Neural cell (in vitro differentiated cells): ENCODE measurements at regions not wholly inside any gene's neighbourhood (a gene's known extent, or its start where the extent isn't known, plus 50 kb on each side); places are given as distances from the start of the nearest gene placed in this dataset.

ENCODE experiments used
- H2AFZ ChIP-seq: fragments of 200-600, 300-800 bp; sonication (generic), shearing (Covaris generic); 2 replicates; pipeline ENCODE4 v1.6.0; 2014; ENCODE audit warnings: low read depth, mild to moderate bottlenecking, antibody characterized with exemption, low read length, moderate library complexity
- H3F3A ChIP-seq: fragments of 200-600 bp; shearing (Covaris generic); 2 replicates; pipeline ENCODE4 v1.6.1; 2016; ENCODE audit warnings: mild to moderate bottlenecking, moderate library complexity, mixed read lengths, antibody characterized with exemption, low read length; ENCODE audit not compliant: insufficient read depth, poor library complexity, severe bottlenecking
- H3K27ac ChIP-seq: fragments of 200-600, 300-800 bp; sonication (generic), shearing (Covaris generic); 2 replicates; pipeline ENCODE4 v1.5.1; 2014; ENCODE audit warnings: mild to moderate bottlenecking, low read length, moderate library complexity
- H3K27me3 ChIP-seq: fragments of 300-800, 200-600 bp; sonication (generic), shearing (Covaris generic); 2 replicates; pipeline ENCODE4 v1.6.0; 2014; ENCODE audit warnings: mild to moderate bottlenecking, low read depth, low read length, moderate library complexity; ENCODE audit not compliant: insufficient read depth
- H3K36me3 ChIP-seq: fragments of 300-800, 200-600 bp; sonication (generic), shearing (Covaris generic); 2 replicates; pipeline ENCODE4 v1.5.1; 2014; ENCODE audit warnings: mild to moderate bottlenecking, antibody characterized with exemption, low read length, moderate library complexity; ENCODE audit not compliant: insufficient read depth
- H3K4me2 ChIP-seq: fragments of 300-800, 200-600 bp; sonication (generic), shearing (Covaris generic); 2 replicates; pipeline ENCODE4 v1.6.0; 2014; ENCODE audit warnings: mild to moderate bottlenecking, low read length
- H3K4me3 ChIP-seq: fragments of 300-800, 200-600 bp; sonication (generic), shearing (Covaris generic); 2 replicates; pipeline ENCODE4 v1.5.1; 2014; ENCODE audit warnings: mild to moderate bottlenecking, low read length, moderate library complexity
- H3K79me2 ChIP-seq: fragments of 200-600 bp; shearing (Covaris generic); replicated peaks from 2 replicates; pipeline ENCODE4 v1.6.0; 2014; ENCODE audit warnings: mild to moderate bottlenecking, low read length, moderate library complexity; ENCODE audit not compliant: insufficient read depth
- H3K9ac ChIP-seq: fragments of 300-800, 200-600 bp; sonication (generic), shearing (Covaris generic); 2 replicates; pipeline ENCODE4 v1.6.1; 2016; ENCODE audit warnings: mild to moderate bottlenecking, low read length, mixed read lengths
- H3K9me2 ChIP-seq: fragments of 200-600 bp; shearing (Covaris generic); 2 replicates; pipeline ENCODE4 v1.6.1; 2016; ENCODE audit warnings: mild to moderate bottlenecking, low read length, mixed read lengths; ENCODE audit not compliant: insufficient read depth
- H3K9me3 ChIP-seq: fragments of 200-600, 300-800 bp; sonication (generic), shearing (Covaris generic); 2 replicates; pipeline ENCODE4 v1.6.1; 2016; ENCODE audit warnings: mild to moderate bottlenecking, mixed run types, low read length, moderate library complexity, mixed read lengths
- H4K20me1 ChIP-seq: fragments of 200-600 bp; shearing (Covaris generic); 2 replicates; pipeline ENCODE4 v1.6.1; 2016; ENCODE audit warnings: mild to moderate bottlenecking, mixed run types; ENCODE audit not compliant: insufficient read depth
- EP300 ChIP-seq: fragments of 450-650 bp; conservative IDR thresholded peaks from 2 replicates; pipeline ENCODE4 v1.6.1; 2014; ENCODE audit warnings: antibody characterized with exemption, mild to moderate bottlenecking, moderate library complexity; ENCODE audit not compliant: poor library complexity, severe bottlenecking
- EZH2 ChIP-seq: fragments of 200-600, 300-800 bp; shearing (Covaris generic), sonication (generic); IDR thresholded peaks from 2 replicates; pipeline ENCODE4 v1.6.1; 2014; ENCODE audit warnings: antibody characterized with exemption, low read length, borderline replicate concordance, mild to moderate bottlenecking; ENCODE audit not compliant: insufficient read depth, poor library complexity, severe bottlenecking
- MXI1 ChIP-seq: fragments of 450-650 bp; conservative IDR thresholded peaks from 2 replicates; pipeline ENCODE4 v1.6.1; 2014; ENCODE audit warnings: antibody characterized with exemption, mild to moderate bottlenecking; ENCODE audit not compliant: poor library complexity, severe bottlenecking
- POLR2AphosphoS5 ChIP-seq: IDR thresholded peaks from 2 replicates; pipeline ENCODE4 v1.6.1; 2012
- RAD21 ChIP-seq: fragments of 450-650 bp; conservative IDR thresholded peaks from 2 replicates; pipeline ENCODE4 v1.6.1; 2014; ENCODE audit warnings: antibody characterized with exemption, mild to moderate bottlenecking, moderate library complexity
- SMC3 ChIP-seq: fragments of 450-650 bp; conservative IDR thresholded peaks from 2 replicates; pipeline ENCODE4 v1.6.1; 2014; ENCODE audit warnings: antibody characterized with exemption, mild to moderate bottlenecking, moderate library complexity; ENCODE audit not compliant: poor library complexity
- TAF1 ChIP-seq: IDR thresholded peaks from 2 replicates; pipeline ENCODE4 v1.6.1; 2012; ENCODE audit warnings: low read depth
- TF ChIP-seq, protein P1 (sequence below): fragments of 450-650 bp; IDR thresholded peaks from 2 replicates; pipeline ENCODE4 v1.5.1; 2014; ENCODE audit warnings: antibody characterized with exemption, mild to moderate bottlenecking, moderate library complexity; ENCODE audit not compliant: poor library complexity, severe bottlenecking
- TF ChIP-seq, protein P2 (sequence below): IDR thresholded peaks from 2 replicates; pipeline ENCODE4 v1.6.1; 2012; ENCODE audit warnings: borderline replicate concordance

DNA sequence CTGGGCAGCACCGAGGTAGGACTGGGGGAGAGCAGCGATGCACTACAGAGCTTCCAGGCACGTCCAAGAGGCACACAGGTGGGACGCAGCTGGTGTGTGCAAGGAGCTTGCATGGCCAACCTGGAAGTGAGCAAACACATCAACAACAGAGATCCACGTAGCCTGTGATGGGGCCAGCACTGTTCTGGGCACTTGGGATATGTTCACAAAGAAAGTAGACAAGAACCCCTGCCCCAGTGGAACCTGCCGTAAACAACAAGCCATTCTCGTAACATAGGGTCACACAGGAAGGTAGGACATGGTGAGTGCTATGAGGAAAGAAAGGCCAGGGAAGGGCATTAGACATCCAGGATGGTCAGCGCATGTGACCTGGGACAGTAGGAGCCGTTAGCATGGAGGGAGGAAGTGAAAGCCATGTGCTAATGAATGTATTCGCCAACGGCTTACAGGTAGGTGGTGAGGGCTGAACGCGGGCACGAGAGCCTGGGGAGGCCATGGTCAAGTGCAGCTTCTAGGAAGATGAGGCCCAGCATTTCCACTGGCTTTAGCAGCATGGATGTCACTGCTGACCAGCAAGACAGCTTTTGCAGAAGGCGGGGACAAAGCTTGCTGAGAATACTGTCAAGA, 105.5 kb downstream of the TEX26 start:
- Histone ChIP-seq H3K4me2 (no peak overlapping the region), H3K79me2 (no peaks in the 10 kb centered on the region), H3K9ac (no peak overlapping the region), H4K20me1 (no peaks in the 10 kb centered on the region), H3F3A (no peaks in the 10 kb centered on the region), H3K27ac (no peak overlapping the region), H3K4me3 (no peak overlapping the region), H2AFZ (no peak overlapping the region), H3K9me3 (no peaks in the 10 kb centered on the region), H3K9me2 (no peaks in the 10 kb centered on the region), H3K27me3 (no peaks in the 10 kb centered on the region), H3K36me3 (no peaks in the 10 kb centered on the region)
- TF ChIP-seq, protein P1, sequence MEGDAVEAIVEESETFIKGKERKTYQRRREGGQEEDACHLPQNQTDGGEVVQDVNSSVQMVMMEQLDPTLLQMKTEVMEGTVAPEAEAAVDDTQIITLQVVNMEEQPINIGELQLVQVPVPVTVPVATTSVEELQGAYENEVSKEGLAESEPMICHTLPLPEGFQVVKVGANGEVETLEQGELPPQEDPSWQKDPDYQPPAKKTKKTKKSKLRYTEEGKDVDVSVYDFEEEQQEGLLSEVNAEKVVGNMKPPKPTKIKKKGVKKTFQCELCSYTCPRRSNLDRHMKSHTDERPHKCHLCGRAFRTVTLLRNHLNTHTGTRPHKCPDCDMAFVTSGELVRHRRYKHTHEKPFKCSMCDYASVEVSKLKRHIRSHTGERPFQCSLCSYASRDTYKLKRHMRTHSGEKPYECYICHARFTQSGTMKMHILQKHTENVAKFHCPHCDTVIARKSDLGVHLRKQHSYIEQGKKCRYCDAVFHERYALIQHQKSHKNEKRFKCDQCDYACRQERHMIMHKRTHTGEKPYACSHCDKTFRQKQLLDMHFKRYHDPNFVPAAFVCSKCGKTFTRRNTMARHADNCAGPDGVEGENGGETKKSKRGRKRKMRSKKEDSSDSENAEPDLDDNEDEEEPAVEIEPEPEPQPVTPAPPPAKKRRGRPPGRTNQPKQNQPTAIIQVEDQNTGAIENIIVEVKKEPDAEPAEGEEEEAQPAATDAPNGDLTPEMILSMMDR, result no peak
- TF ChIP-seq, protein P2, sequence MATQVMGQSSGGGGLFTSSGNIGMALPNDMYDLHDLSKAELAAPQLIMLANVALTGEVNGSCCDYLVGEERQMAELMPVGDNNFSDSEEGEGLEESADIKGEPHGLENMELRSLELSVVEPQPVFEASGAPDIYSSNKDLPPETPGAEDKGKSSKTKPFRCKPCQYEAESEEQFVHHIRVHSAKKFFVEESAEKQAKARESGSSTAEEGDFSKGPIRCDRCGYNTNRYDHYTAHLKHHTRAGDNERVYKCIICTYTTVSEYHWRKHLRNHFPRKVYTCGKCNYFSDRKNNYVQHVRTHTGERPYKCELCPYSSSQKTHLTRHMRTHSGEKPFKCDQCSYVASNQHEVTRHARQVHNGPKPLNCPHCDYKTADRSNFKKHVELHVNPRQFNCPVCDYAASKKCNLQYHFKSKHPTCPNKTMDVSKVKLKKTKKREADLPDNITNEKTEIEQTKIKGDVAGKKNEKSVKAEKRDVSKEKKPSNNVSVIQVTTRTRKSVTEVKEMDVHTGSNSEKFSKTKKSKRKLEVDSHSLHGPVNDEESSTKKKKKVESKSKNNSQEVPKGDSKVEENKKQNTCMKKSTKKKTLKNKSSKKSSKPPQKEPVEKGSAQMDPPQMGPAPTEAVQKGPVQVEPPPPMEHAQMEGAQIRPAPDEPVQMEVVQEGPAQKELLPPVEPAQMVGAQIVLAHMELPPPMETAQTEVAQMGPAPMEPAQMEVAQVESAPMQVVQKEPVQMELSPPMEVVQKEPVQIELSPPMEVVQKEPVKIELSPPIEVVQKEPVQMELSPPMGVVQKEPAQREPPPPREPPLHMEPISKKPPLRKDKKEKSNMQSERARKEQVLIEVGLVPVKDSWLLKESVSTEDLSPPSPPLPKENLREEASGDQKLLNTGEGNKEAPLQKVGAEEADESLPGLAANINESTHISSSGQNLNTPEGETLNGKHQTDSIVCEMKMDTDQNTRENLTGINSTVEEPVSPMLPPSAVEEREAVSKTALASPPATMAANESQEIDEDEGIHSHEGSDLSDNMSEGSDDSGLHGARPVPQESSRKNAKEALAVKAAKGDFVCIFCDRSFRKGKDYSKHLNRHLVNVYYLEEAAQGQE, result no peak
- TF ChIP-seq EP300 (no peak), MXI1 (no peak), POLR2AphosphoS5 (no peak), RAD21 (no peak), EZH2 (no peak), SMC3 (no peak), TAF1 (no peak)

DNA sequence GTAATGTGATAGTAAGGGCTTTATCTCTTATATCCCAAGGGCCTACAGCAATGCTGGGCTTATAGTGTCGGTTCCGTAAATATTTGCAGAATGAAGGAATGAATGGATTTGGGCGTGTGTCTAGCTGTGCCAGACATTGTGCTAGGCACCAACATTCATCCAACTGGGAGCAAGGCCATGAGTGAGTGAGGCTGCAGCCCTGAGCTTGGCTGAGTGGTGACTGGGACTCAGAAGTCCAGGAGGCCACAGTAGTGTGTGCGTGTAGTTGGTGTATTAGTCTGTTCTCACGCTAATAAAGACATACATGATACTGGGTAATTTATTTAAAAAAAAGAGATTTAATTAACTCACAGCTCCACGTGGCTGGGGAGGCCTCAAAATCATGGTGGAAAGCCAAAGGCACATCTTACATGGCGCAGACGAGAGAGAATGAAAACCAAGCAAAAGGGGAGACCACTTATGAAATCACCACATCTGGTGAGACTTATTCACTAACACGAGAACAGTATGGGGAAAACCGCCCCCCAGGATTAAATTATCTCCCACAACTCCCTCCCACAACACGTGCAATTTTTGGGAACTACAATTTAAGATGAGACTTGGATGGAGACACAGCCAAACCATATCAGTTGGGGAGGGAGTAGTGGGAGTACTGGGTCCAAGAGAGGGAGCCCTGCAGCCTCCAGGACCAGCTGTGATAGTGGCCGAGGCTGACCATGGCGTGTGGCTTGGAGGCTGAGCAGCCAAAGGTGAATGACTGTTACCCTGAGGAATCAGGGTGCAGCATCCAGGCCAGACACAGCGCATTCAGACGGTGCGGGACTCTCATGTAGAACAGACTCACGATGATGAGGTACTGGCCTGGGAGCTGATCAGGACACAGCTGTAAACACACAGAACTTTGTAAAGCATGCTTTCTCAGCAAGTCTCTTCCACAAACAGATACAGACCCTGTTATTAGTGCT, 104.6 kb downstream of the TEX26 start:
- H3K9ac ChIP-seq, result no peak overlapping the region
- H3K9me2 ChIP-seq, result no peaks in the 10 kb centered on the region

More for the DNA sequence above, 104.6 kb downstream of the TEX26 start:
- H3F3A ChIP-seq, result no peaks in the 10 kb centered on the region
- no peaks in the 10 kb centered on the region for H3K9me3 ChIP-seq
- no peaks in the 10 kb centered on the region for H3K27me3 ChIP-seq
- H3K27ac ChIP-seq, result no peak overlapping the region
- H3K4me3 ChIP-seq, result no peak overlapping the region
- H2AFZ ChIP-seq, result no peak overlapping the region
- H4K20me1 ChIP-seq, result no peaks in the 10 kb centered on the region
- no peak for TF ChIP-seq MXI1
- no peak for TF ChIP-seq EP300
- no peak for TF ChIP-seq POLR2AphosphoS5
- TF ChIP-seq SMC3, result no peak
- TF ChIP-seq EZH2, result no peak
- TF ChIP-seq, protein P2, result no peak
- TF ChIP-seq, protein P1, result no peak
- no peak for TF ChIP-seq TAF1
- no peak for TF ChIP-seq RAD21
- no peaks in the 10 kb centered on the region for H3K36me3 ChIP-seq
- H3K4me2 ChIP-seq, result no peak overlapping the region
- H3K79me2 ChIP-seq, result no peaks in the 10 kb centered on the region
